GM13977 (cell line): ENCODE measurements at regions not wholly inside any gene's neighbourhood (a gene's known extent, or its start where the extent isn't known, plus 50 kb on each side); places are given as distances from the start of the nearest gene placed in this dataset.
"Not testable (repeated sequence)": the region's sequence is repeated elsewhere in the genome, so short reads cannot be mapped to it uniquely, and the experiment has no call there.

ENCODE experiments used
- DNase-seq: peaks from one replicate; pipeline ENCODE4 v3.0.0; 2012; ENCODE audit warnings: low spot score
- in situ Hi-C: fragments of 300-500 bp; cut with MboI; formaldehyde crosslinking; loops from one replicate; pipeline ENCODE4 v1.12.0; 2022; ENCODE audit warnings: low sequenced_read_pairs, low pct_unique_long_range_greater_than_20kb, mixed read lengths, inconsistent platforms; ENCODE audit not compliant: unreplicated experiment
- TF ChIP-seq, protein P1 (sequence below): IDR thresholded peaks from 2 replicates; pipeline ENCODE4 v1.5.1; 2012; ENCODE audit warnings: mild to moderate bottlenecking, control low read depth; ENCODE audit not compliant: insufficient read depth; ENCODE audit errors: extremely low read depth, missing control alignments

DNA sequence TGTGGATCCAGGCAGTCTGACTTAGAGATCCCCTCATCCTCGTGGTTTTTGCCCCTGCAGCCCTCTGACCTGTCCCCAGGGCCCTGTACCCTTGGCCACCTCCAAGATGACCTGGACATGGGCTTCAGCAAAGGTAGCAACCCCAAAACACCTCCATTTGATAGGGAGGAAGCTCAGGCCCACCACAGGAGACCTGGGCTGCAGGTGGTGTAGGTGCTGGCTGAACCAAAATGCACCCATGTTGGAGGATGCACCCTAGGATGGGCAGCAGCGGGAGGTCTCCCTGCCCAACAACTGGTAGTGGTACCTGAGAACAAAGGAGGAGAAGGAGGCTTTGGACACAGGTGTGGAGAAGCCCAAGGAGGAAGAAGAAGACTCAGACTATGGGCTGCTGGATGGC, 188.7 kb downstream of the ZNF716 start:
- no peak for DNase-seq
- TF ChIP-seq, protein P1, sequence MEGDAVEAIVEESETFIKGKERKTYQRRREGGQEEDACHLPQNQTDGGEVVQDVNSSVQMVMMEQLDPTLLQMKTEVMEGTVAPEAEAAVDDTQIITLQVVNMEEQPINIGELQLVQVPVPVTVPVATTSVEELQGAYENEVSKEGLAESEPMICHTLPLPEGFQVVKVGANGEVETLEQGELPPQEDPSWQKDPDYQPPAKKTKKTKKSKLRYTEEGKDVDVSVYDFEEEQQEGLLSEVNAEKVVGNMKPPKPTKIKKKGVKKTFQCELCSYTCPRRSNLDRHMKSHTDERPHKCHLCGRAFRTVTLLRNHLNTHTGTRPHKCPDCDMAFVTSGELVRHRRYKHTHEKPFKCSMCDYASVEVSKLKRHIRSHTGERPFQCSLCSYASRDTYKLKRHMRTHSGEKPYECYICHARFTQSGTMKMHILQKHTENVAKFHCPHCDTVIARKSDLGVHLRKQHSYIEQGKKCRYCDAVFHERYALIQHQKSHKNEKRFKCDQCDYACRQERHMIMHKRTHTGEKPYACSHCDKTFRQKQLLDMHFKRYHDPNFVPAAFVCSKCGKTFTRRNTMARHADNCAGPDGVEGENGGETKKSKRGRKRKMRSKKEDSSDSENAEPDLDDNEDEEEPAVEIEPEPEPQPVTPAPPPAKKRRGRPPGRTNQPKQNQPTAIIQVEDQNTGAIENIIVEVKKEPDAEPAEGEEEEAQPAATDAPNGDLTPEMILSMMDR: no peak
- in situ Hi-C loops: no loop called here

DNA sequence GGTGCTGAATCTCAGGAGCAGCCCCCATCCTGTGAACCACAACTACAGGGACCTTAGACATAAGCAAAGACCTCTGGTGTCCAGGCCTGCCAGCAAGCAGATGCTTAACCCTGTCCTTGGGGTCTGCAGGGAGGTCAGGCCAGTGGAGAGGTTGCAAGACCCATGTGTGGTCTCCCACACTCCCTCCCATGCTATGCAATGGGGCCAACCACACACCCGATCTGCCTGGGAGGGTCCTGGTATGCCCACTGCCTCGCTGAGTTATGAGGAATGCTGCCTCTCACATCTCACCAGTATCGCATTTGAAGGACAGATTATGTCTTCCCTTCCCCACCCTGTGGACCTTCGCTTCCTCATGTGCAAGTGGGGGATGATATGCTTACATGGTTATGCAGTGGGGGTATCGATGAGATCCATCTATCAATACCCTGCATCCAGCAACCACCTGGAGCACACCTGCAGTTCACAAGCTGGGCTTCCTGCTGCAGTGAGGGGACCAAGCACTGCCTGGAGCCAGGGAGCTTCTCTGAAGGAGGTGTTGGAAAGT, 191.6 kb downstream of the ZNF716 start:
- no peak for DNase-seq
- in situ Hi-C loops: no loop called here

DNA sequence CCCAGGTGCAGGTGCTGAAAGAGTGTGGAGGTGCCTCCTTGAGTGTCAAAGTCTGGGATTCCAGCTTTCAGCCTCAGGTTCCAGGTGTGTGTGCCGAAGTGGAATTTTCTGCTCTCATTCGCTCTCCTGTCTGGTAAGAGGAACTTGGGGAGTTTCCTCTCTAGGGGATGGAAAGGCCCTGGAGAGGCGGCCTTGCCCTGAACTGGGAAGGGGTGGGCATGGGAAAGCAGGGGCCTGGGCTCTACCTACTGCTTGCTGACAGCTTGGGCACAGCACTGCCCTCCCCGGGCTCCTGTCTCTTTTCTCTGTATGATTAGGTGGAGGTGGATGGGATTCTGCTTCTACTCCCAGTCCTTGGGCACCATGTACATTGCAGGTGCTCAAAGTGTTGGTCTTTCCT, 192.8 kb downstream of the ZNF716 start:
- TF ChIP-seq, protein P1: no peak
- in situ Hi-C loops: no loop called here

More for the DNA sequence above, 191.6 kb downstream of the ZNF716 start:
- TF ChIP-seq, protein P1: no peak

DNA sequence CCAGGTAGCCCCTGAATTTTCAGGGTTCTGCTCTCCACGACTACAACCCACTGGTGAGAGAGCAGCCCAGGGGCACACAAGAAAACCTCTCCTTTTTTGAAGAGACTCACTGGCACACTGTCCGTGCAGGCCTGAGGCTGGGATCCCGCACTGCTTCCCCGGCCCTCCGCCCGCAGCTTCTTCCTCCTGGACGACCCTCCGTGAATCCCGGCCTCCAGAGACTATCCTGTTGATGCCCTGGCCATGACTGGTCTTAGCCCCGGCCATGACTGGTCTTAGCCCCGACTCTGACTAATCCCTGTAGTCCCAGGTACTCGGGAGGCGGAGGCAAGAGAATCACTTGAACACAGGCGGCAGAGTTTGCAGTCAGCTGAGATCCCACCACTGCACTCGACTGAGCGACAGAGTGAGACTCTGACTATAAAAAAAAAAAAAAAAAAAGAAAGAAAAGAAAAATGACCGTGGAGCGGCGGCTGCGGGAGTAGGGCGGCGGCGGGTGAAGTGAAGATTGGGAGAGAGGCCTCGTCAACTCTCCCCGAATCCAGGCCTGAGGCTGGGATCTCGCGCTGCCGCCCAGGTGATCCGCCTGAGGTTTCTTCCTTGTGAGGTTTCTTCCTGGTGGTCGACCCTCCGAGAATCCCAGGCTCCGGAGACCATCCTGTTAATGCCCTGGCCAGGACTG, 196.4 kb downstream of the ZNF716 start:
- TF ChIP-seq, protein P1: no peak
- DNase-seq: peak; percentile 4
- in situ Hi-C loops: no loop called here

More for the DNA sequence above, 192.8 kb downstream of the ZNF716 start:
- no peak for DNase-seq

DNA sequence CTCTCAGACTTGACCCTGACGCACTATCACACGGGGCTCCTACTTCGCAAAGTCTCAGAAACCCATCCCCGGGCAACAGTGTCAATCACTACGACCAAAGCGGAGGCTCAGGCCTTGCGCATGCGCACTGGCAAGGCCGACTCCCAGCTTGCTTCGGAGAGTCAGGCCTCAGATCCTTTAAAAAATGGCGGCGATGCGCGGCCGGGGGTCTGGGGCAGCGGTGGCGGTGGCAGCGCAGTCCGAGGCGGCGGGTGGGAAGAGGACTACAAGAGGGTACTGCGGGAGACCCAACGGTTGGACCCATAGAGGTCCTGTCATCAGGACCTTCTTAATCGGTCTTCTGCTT, 196.9 kb downstream of the ZNF716 start:
- in situ Hi-C loops: no loop called here
- TF ChIP-seq, protein P1: no peak
- no peak for DNase-seq

DNA sequence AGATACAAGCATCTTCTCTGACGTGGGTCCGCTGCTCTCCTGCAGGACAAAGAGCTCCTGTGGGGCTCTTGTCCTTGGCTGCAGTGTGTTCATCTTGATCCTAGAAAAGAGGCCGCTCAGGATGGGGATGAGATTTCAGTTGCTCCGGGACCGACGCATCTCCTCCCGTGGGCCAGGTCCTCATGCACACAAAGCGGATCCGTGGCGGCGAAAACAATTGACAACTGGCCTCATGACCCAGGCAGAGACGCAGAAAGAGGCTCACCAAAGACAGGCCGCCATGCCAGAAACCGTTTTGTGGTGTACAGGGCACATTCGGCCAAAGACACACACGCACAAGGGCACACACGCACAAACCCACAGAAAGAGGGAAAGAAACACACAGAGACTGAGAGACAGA, 200.4 kb downstream of the ZNF716 start:
- DNase-seq, in situ Hi-C loops: not testable (repeated sequence)

DNA sequence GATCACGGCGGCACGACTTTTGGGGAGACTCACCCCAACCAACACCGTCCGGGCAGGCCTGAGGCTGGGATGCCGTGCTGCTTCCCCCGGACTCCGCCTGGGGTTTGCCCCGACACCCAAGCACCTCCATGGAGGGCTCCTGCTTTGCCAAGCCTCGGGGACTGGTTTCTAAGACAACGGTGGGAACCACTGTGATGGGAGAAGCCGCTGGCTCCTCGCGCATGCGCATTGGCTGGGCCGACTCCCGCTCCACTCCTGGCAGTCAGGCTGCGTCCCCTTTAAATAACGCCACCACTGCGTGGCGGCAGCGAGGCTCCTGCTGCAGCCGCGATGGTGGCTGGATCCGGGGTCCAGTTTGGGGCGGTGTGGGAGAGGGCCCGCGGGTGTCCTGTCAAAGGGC, 201.0 kb downstream of the ZNF716 start:
- in situ Hi-C loops: no loop called here
- DNase-seq: no peak
- TF ChIP-seq, protein P1: no peak

DNA sequence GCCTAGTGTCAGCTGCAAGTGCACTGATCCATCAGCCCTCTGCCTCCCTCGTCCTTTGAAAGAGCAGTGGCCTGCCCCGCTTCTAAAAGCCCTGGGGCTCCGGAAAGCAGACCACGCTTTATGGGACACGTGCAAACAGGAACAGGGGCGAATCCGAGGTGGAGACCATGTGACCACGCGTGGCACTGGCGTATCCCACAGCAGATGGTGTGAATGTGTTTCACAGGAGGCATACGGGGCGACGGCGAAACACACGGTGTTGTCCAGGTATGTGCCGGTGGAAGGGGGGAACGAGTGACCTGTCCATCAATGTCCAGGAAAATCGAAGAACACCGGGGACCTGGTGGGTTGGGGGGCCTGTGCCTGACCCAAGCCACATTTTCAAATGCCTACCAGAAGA, 201.6 kb downstream of the ZNF716 start:
- in situ Hi-C loops: not testable (repeated sequence)
- DNase-seq: peak; percentile 9
